MCF 10A (cell line): ENCODE measurements at regions not wholly inside any gene's neighbourhood (a gene's known extent, or its start where the extent isn't known, plus 50 kb on each side); places are given as distances from the start of the nearest gene placed in this dataset.

Source experiments
- BruUV-seq: library from RNA; stranded (reverse); fragments of 400-500 nt; replicated peaks from 2 replicates; lab custom pipeline; 2021; lab: Mats Ljungman, UMichigan
- CTCF ChIA-PET: fragments of 300-600 bp; sonication (Branson Sonifier 250); formaldehyde crosslinking; extraction: SDS; loops from one replicate; lab custom pipeline; 2021; ENCODE audit warnings: antibody characterized with exemption, inconsistent platforms; lab: Yijun Ruan, JAX
- POLR2A ChIA-PET: fragments of 300-600, 350-650 bp; sonication (Branson Sonifier 250); formaldehyde crosslinking; extraction: SDS; loops from one replicate; lab custom pipeline; 2020; ENCODE audit warnings: antibody characterized with exemption, inconsistent platforms; lab: Yijun Ruan, JAX
- DNase-seq: peaks from one replicate; pipeline ENCODE4 v3.0.0-alpha.2; 2018; ENCODE audit not compliant: unreplicated experiment
- H3K27ac Mint-ChIP-seq: one replicate; pipeline ENCODE4 v1.8.0; 2022; ENCODE audit warnings: mild to moderate bottlenecking, low read depth, mixed read lengths; ENCODE audit not compliant: unreplicated experiment
- H3K27me3 Mint-ChIP-seq: one replicate; pipeline ENCODE4 v1.8.0; 2022; ENCODE audit warnings: mixed read lengths; ENCODE audit not compliant: insufficient read depth, unreplicated experiment
- H3K36me3 Mint-ChIP-seq: one replicate; pipeline ENCODE4 v1.8.0; 2022; ENCODE audit warnings: mild to moderate bottlenecking, moderate library complexity, mixed read lengths; ENCODE audit not compliant: insufficient read depth, unreplicated experiment
- H3K4me1 Mint-ChIP-seq: one replicate; pipeline ENCODE4 v1.8.0; 2022; ENCODE audit warnings: mixed read lengths; ENCODE audit not compliant: insufficient read depth, unreplicated experiment
- H3K4me3 Mint-ChIP-seq: one replicate; pipeline ENCODE4 v1.8.0; 2022; ENCODE audit warnings: mild to moderate bottlenecking, moderate library complexity, mixed read lengths; ENCODE audit not compliant: unreplicated experiment
- H3K9me3 Mint-ChIP-seq: one replicate; pipeline ENCODE4 v1.8.0; 2022; ENCODE audit warnings: mixed read lengths; ENCODE audit not compliant: unreplicated experiment
- CTCF ChIP-seq: fragments of 200-600 bp; IDR thresholded peaks from one replicate; pipeline ENCODE4 v1.8.0; 2022; ENCODE audit warnings: antibody characterized with exemption, mild to moderate bottlenecking; ENCODE audit not compliant: unreplicated experiment
- intact Hi-C: fragments of 100-400 bp; cut with micrococcal nuclease; formaldehyde crosslinking; loops from 2 replicates; pipeline ENCODE4 v1.14.1; 2022

DNA sequence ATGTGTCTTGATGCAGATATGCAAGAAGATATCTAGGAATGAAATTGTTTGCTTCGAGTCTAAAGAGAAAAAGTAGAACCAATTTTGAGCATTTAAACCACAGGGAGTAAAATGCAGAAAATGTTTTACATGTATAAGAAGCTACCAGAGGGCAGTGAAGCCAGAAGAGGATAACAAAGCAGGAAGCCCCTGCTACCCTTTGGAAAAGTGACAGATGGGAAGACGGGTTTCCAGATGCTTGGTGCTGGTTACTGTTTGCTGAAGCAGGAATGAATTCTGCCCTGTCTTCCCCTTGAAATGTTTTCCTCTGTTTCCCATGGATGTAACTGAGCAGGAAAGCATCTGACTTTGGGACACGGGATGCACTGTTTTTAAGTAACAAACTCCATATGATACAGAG lies 822.2 kb downstream of the MRPL39 start:
- Mint-ChIP-seq H3K4me3 (no peak overlapping the region), H3K4me1 (peaks cover 4% of the 10 kb centered on the region), H3K9me3 (no peaks in the 10 kb centered on the region), H3K36me3 (no peaks in the 10 kb centered on the region), H3K27ac (no peak overlapping the region), H3K27me3 (no peaks in the 10 kb centered on the region)
- ChIA-PET POLR2A (no interaction called here), CTCF (no interaction called here)
- no TSS peak for BruUV-seq
- no peak for DNase-seq
- intact Hi-C loops = no loop called here
- no peak for TF ChIP-seq CTCF

DNA sequence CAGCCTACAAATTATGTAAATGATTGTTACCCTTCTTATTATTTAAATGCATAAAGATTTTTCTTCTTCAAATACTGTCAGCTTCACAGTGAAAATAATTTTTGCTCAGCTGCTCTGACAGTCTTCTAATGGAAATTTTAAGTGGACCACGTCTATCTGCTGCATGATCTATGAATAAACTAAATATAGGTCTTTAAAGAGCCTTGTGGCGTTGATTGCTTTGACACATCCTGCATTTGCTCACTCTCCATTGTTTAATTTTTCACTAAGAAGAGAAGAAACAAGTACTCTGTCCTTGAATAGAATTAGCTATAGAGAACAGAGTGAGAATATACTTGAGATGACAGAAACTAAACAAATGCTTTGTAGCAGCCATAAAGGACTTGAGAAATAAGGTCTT lies 826.1 kb downstream of the MRPL39 start:
- no peak overlapping the region for H3K4me3 Mint-ChIP-seq
- DNase-seq = no peak
- intact Hi-C loops = no loop called here
- no peaks in the 10 kb centered on the region for H3K9me3 Mint-ChIP-seq
- no peaks in the 10 kb centered on the region for H3K27me3 Mint-ChIP-seq
- H3K4me1 Mint-ChIP-seq = peaks cover 4% of the 10 kb centered on the region
- BruUV-seq = no TSS peak
- no peaks in the 10 kb centered on the region for H3K36me3 Mint-ChIP-seq
- no peak overlapping the region for H3K27ac Mint-ChIP-seq
- POLR2A ChIA-PET = no interaction called here
- CTCF ChIA-PET = interaction anchor here (0.5 kb wide), 1 partner anchor 14 kb away, joined by 4 read pairs; no protein-coding TSS in a partner anchor
- TF ChIP-seq CTCF = no peak

- no peak overlapping the region for H3K4me3 Mint-ChIP-seq
- no peaks in the 10 kb centered on the region for H3K9me3 Mint-ChIP-seq
- no peak for TF ChIP-seq CTCF
- no peak overlapping the region for H3K27ac Mint-ChIP-seq
- H3K4me1 Mint-ChIP-seq = no peaks in the 10 kb centered on the region
- DNase-seq = peak; percentile 8
- H3K36me3 Mint-ChIP-seq = no peaks in the 10 kb centered on the region
- CTCF ChIA-PET = interaction anchor here (0.6 to 1.2 kb wide), 3 partner anchors 9 to 223 kb away, joined by 3 to 4 read pairs (median 3); no protein-coding TSS in a partner anchor
- H3K27me3 Mint-ChIP-seq = no peaks in the 10 kb centered on the region
- intact Hi-C loops = no loop called here
- no TSS peak for BruUV-seq
- POLR2A ChIA-PET = interaction anchor here (0.6 to 0.7 kb wide), 2 partner anchors 123 to 194 kb away, joined by 3 to 4 read pairs; no protein-coding TSS in a partner anchor
These were observed 847.8 kb downstream of the MRPL39 start for GRCh38 chr21:24759348-24760075.

- no peak for DNase-seq
- intact Hi-C loops = no loop called here
- Mint-ChIP-seq H3K36me3 (no peaks in the 10 kb centered on the region), H3K27me3 (no peaks in the 10 kb centered on the region), H3K4me1 (peaks cover 5% of the 10 kb centered on the region), H3K4me3 (no peak overlapping the region), H3K9me3 (no peaks in the 10 kb centered on the region), H3K27ac (no peak overlapping the region)
- ChIA-PET POLR2A (no interaction called here), CTCF (no interaction called here)
- BruUV-seq = no TSS peak
- no peak for TF ChIP-seq CTCF
These were observed 869.2 kb downstream of the MRPL39 start for GRCh38 chr21:24738063-24738462.
